Spleen (tissue), 7 donors: ENCODE measurements at regions not wholly inside any gene's neighbourhood (a gene's known extent, or its start where the extent isn't known, plus 50 kb on each side); places are given as distances from the start of the nearest gene placed in this dataset.

Experiments
- CTCF ChIP-seq, 11 experiments: fragments of 200-600 bp in 7 of 11; fragments of 450-650 bp in 4 of 11; sonication (generic) in 4 of 11; IDR thresholded peaks in 8 of 11; conservative IDR thresholded peaks in 3 of 11; 1 replicate in 7 of 11; 2 replicates in 4 of 11; pipeline versions ENCODE4 v1.4.0 to v1.8.0; 2016 to 2021; ENCODE audit warnings: antibody characterized with exemption in 11 of 11, inconsistent platforms in 4 of 11, mild to moderate bottlenecking in 1 of 11
- POLR2A ChIP-seq, 3 donors: fragments of 450-650 bp; IDR thresholded peaks; one replicate each; pipeline ENCODE4 v1.5.1; 2017; ENCODE audit warnings: antibody characterized with exemption in 3 of 3, mild to moderate bottlenecking in 1 of 3
- POLR2AphosphoS5 ChIP-seq, 3 donors: sonication (generic); formaldehyde crosslinking; IDR thresholded peaks; one replicate each; pipeline ENCODE4 v1.5.1; 2017; ENCODE audit warnings: antibody characterized with exemption in 3 of 3
- donor health status: DM: no; HTN: no; CAD: no; lungs with moderate emphysema.
- donor health status: DM: no; HTN: no; CAD: no.
- donor health status: DM: no; HTN: no; CAD: no.

GRCh38 chr13:93158565-93158964, 68.0 kb upstream of the GPC6 start:
- TF ChIP-seq CTCF (IDR thresholded peaks at IDR 0.05 in 8 of 11, conservative IDR thresholded peaks at IDR 0.05 in 3 of 11), result no peak
- TF ChIP-seq POLR2AphosphoS5 (IDR thresholded peaks at IDR 0.05), result no peak
- TF ChIP-seq POLR2A (IDR thresholded peaks at IDR 0.05), result no peak
